Ovary (tissue), 7 donors: ENCODE measurements at regions not wholly inside any gene's neighbourhood (a gene's known extent, or its start where the extent isn't known, plus 50 kb on each side); places are given as distances from the start of the nearest gene placed in this dataset.

ENCODE experiments used
- DNase-seq, 5 donors: peaks; one replicate each; pipeline ENCODE4 v3.0.0-alpha.2; 2019 to 2020
- H3K27ac ChIP-seq, 2 donors: fragments of 200-600 bp; one replicate each; pipeline versions ENCODE4 v1.5.1 to v1.8.0; 2019 to 2022
- H3K27me3 ChIP-seq: fragments of 200-600 bp; one replicate; pipeline ENCODE4 v1.8.0; 2022
- H3K36me3 ChIP-seq: fragments of 200-600 bp; sonication (generic); one replicate; pipeline ENCODE4 v1.5.1; 2019
- H3K4me1 ChIP-seq: one replicate; pipeline ENCODE4 v1.8.1; 2013; ENCODE audit warnings: mild to moderate bottlenecking, moderate library complexity; ENCODE audit not compliant: insufficient read depth
- H3K4me3 ChIP-seq: fragments of 200-600 bp; sonication (generic); one replicate; pipeline ENCODE4 v1.5.1; 2017
- H3K9me3 ChIP-seq, 2 donors: fragments of 200-600 bp in 1 of 2; sonication (generic) in 1 of 2; one replicate each; pipeline versions ENCODE4 v1.5.1 to v1.8.1; 2013 to 2019; ENCODE audit warnings: mild to moderate bottlenecking in 1 of 2, moderate library complexity in 1 of 2
- EP300 ChIP-seq: sonication (generic); formaldehyde crosslinking; IDR thresholded peaks from one replicate; pipeline ENCODE4 v1.6.1; 2017; ENCODE audit warnings: antibody characterized with exemption
- POLR2A ChIP-seq: fragments of 450-650 bp; IDR thresholded peaks from one replicate; pipeline ENCODE4 v1.6.1; 2017; ENCODE audit warnings: antibody characterized with exemption, mild to moderate bottlenecking, moderate library complexity
- WGBS, 3 donors: extraction: QIAGEN DNeasy Blood & Tissue Kit in 1 of 3; methylation state at CpG; one replicate each; pipeline versions ENCODE4 v1.1.5 to v1.1.7; 2013 to 2017; 5-methylcytosine and 5-hydroxymethylcytosine counted together
- intact Hi-C, 4 donors: fragments of 100-400 bp; cut with DNase I; formaldehyde crosslinking; loops; one replicate each; pipeline versions ENCODE4 v1.11.0 to v1.15.1; 2022 to 2023
- TF ChIP-seq, protein P1 (sequence below), 3 donors: fragments of 450-650 bp in 2 of 3; fragments of 200-600 bp in 1 of 3; IDR thresholded peaks; one replicate each; pipeline versions ENCODE4 v1.5.1 to v1.8.0; 2016 to 2022; ENCODE audit warnings: antibody characterized with exemption in 3 of 3, mild to moderate bottlenecking in 1 of 3
- donor health status: DM: no; HTN: no; CAD: no; lungs with moderate emphysema.
- donor health status: DM: no; HTN: no; CAD: no.
- donor health status: Bipolar disorder and iron deficiency.
- donor health status: DM: no; HTN: no; CAD: no.
- donor health status: DM: yes; HTN: yes; CAD: no.

GRCh38 chr14:56723418-56723817 is 86.9 kb downstream of the OTX2 start:
- no peak overlapping the region for H3K27ac ChIP-seq

DNA sequence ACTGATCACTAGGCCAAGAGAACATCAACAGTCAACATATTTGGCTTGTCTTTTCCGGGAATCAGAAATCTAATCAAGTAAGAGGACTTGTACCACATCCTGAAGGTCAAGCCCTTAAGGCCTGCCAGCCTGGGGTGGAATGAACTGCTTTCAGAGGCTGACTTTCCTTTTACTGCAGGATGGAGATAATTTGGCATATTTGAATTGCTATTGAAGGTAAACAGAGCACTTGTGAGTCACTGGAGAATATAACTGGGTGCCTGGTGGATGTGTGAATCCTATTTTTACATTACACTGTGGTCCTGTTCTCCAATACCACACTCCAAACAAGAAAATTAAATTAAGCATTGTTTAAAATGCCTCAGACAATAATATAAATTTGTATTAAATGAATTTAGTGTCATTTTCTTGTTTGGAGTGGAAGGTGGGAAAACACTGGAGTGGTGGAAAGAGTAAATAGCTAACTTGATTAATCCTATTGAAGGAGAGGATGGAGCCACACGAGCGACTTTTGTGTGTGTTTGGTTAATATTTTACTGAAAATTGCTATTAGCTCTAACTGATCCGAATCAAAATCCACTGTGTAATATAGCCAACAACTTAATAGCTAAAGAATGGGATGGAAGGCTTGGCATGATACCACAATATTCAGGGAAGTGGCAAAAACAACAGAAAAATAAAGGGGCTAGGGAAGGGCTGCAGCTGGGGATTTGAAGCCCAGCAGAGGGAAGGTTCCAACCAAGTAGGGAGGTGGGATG is 89.4 kb downstream of the OTX2 start:
- Histone ChIP-seq H3K27me3 (no peaks in the 10 kb centered on the region), H3K36me3 (no peaks in the 10 kb centered on the region), H3K27ac (no peak overlapping the region), H3K9me3 (no peaks in the 10 kb centered on the region), H3K4me1 (no peaks in the 10 kb centered on the region), H3K4me3 (no peak overlapping the region)
- no peak for DNase-seq
- WGBS, 3 donors, result 78 to 87% (median 81%) methylated on average over 4 of the region's 4 CpGs
- intact Hi-C loops, result no loop called here
- TF ChIP-seq, protein P1, sequence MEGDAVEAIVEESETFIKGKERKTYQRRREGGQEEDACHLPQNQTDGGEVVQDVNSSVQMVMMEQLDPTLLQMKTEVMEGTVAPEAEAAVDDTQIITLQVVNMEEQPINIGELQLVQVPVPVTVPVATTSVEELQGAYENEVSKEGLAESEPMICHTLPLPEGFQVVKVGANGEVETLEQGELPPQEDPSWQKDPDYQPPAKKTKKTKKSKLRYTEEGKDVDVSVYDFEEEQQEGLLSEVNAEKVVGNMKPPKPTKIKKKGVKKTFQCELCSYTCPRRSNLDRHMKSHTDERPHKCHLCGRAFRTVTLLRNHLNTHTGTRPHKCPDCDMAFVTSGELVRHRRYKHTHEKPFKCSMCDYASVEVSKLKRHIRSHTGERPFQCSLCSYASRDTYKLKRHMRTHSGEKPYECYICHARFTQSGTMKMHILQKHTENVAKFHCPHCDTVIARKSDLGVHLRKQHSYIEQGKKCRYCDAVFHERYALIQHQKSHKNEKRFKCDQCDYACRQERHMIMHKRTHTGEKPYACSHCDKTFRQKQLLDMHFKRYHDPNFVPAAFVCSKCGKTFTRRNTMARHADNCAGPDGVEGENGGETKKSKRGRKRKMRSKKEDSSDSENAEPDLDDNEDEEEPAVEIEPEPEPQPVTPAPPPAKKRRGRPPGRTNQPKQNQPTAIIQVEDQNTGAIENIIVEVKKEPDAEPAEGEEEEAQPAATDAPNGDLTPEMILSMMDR (IDR thresholded peaks at IDR 0.05), result no peak
- TF ChIP-seq POLR2A (no peak), EP300 (no peak)

More at GRCh38 chr14:56723418-56723817, 86.9 kb downstream of the OTX2 start:
- no peaks in the 10 kb centered on the region for H3K27me3 ChIP-seq
- H3K36me3 ChIP-seq, result no peaks in the 10 kb centered on the region
- H3K9me3 ChIP-seq, result no peaks in the 10 kb centered on the region
- intact Hi-C loops, result no loop called here
- H3K4me3 ChIP-seq, result no peak overlapping the region
- TF ChIP-seq, protein P1 (IDR thresholded peaks at IDR 0.05), result no peak
- no peak for TF ChIP-seq POLR2A
- no peak for TF ChIP-seq EP300
- no peaks in the 10 kb centered on the region for H3K4me1 ChIP-seq
- DNase-seq, result no peak

DNA sequence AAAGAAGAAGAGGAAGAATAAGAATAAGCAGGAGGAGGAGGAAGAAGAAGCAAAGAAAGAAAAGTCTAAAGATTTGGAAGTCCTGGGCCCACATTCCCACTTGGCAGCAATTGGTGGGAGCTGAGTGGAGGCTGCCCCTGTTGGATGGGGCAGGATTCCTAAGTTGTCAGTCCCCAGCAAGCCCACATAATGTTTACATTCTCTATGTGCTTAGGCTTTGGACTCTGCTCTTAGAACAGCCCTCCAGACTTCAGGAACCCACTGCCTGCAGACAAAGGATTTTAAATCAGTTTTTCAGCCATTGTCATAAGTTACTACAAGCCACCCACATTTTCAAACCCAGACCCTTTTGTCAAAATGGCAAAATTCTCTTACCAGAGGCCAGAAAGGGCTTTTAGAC is 92.0 kb downstream of the OTX2 start:
- DNase-seq, result no peak
- TF ChIP-seq POLR2A, result no peak
- TF ChIP-seq EP300, result no peak
- TF ChIP-seq, protein P1 (IDR thresholded peaks at IDR 0.05), result no peak
- no peaks in the 10 kb centered on the region for H3K27me3 ChIP-seq
- intact Hi-C loops, result no loop called here
- no peak overlapping the region for H3K27ac ChIP-seq
- no peaks in the 10 kb centered on the region for H3K36me3 ChIP-seq
- no peaks in the 10 kb centered on the region for H3K4me1 ChIP-seq
- H3K9me3 ChIP-seq, result no peaks in the 10 kb centered on the region
- H3K4me3 ChIP-seq, result no peak overlapping the region

DNA sequence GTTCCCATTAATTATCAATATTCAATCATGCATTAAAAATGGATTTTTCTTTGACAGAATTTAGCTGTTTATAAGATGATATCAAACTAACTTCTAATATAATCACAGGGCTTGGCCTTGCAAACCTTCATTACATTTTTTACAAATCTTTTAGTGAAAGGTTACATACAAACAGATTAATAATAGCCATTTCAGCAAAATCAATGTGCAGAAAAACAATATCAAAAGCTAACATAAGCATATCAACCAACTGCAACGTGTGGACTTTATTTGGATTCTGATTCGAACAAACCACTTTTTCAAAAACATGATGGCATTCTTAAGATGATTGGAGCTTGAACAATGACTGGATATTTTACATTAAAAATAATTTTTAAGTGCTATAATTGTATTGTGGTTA is 93.6 kb downstream of the OTX2 start:
- WGBS, 3 donors, result 60 to 77% (median 71%) methylated on average over 2 of the region's 2 CpGs
- intact Hi-C loops, result no loop called here
- no peak overlapping the region for H3K4me3 ChIP-seq
- no peak overlapping the region for H3K27ac ChIP-seq
- H3K9me3 ChIP-seq, result no peaks in the 10 kb centered on the region
- no peaks in the 10 kb centered on the region for H3K27me3 ChIP-seq
- no peaks in the 10 kb centered on the region for H3K36me3 ChIP-seq
- TF ChIP-seq EP300 (no peak), POLR2A (no peak)
- TF ChIP-seq, protein P1 (IDR thresholded peaks at IDR 0.05), result no peak
- H3K4me1 ChIP-seq, result no peaks in the 10 kb centered on the region
- no peak for DNase-seq
